Stomach (tissue), 8 donors: ENCODE measurements at regions not wholly inside any gene's neighbourhood (a gene's known extent, or its start where the extent isn't known, plus 50 kb on each side); places are given as distances from the start of the nearest gene placed in this dataset.
A peak's percentile ranks its signal among the peaks of the same experiment; 100 is the strongest.

ENCODE experiments used
- DNase-seq, 2 donors: peaks; one replicate each; pipeline versions ENCODE4 v3.0.0 to v3.0.0-alpha.2; 2013 to 2019
- H3K27ac ChIP-seq, 5 donors: fragments of 200-600 bp in 4 of 5; sonication (generic) in 4 of 5; one replicate each; pipeline ENCODE4 v1.5.1; 2013 to 2019; ENCODE audit warnings: mild to moderate bottlenecking in 1 of 5, moderate library complexity in 1 of 5
- H3K27me3 ChIP-seq, 3 donors: fragments of 200-600 bp; sonication (generic); one replicate each; pipeline ENCODE4 v1.5.1; 2017 to 2019; ENCODE audit warnings: mixed run types in 1 of 3
- H3K36me3 ChIP-seq, 4 donors: fragments of 200-600 bp; sonication (generic); 1 replicate in 3 of 4; 2 replicates in 1 of 4; pipeline ENCODE4 v1.5.1; 2016 to 2019
- H3K4me1 ChIP-seq, 4 donors: fragments of 200-600 bp; sonication (generic); one replicate each; pipeline ENCODE4 v1.5.1; 2016 to 2019
- H3K4me3 ChIP-seq, 4 donors: fragments of 200-600 bp; sonication (generic) in 3 of 4; one replicate each; pipeline ENCODE4 v1.5.1; 2016 to 2019; ENCODE audit warnings: mild to moderate bottlenecking in 1 of 4
- H3K9me3 ChIP-seq, 4 donors: fragments of 200-600 bp; sonication (generic); one replicate each; pipeline ENCODE4 v1.5.1; 2016 to 2019
- EP300 ChIP-seq: sonication (generic); formaldehyde crosslinking; IDR thresholded peaks from one replicate; pipeline ENCODE4 v1.6.1; 2017; ENCODE audit warnings: antibody characterized with exemption
- POLR2A ChIP-seq, 4 donors: fragments of 450-650 bp; IDR thresholded peaks; one replicate each; pipeline ENCODE4 v1.6.1; 2016; ENCODE audit warnings: antibody characterized with exemption in 4 of 4, control low read depth in 2 of 4, mild to moderate bottlenecking in 1 of 4, moderate library complexity in 1 of 4
- POLR2AphosphoS5 ChIP-seq, 3 donors: sonication (generic); formaldehyde crosslinking; IDR thresholded peaks; one replicate each; pipeline ENCODE4 v1.6.1; 2016; ENCODE audit warnings: antibody characterized with exemption in 3 of 3
- WGBS, 5 donors: extraction: QIAGEN DNeasy Blood & Tissue Kit in 3 of 5; methylation state at CpG; one replicate each; pipeline versions ENCODE4 v1.1.5 to v1.1.7; 2013 to 2018; 5-methylcytosine and 5-hydroxymethylcytosine counted together
- intact Hi-C: fragments of 100-400 bp; cut with DNase I; formaldehyde crosslinking; loops from one replicate; pipeline ENCODE4 v1.15.1; 2023; ENCODE audit warnings: low total_unique reads
- TF ChIP-seq, protein P1 (sequence below), 7 experiments: fragments of 450-650 bp in 4 of 7; fragments of 200-600 bp in 3 of 7; sonication (generic) in 3 of 7; IDR thresholded peaks; one replicate each; pipeline ENCODE4 v1.5.1; 2016 to 2019; ENCODE audit warnings: antibody characterized with exemption in 7 of 7, control low read depth in 2 of 7, mild to moderate bottlenecking in 1 of 7
- donor health status: healthy with polysubstance abuse.
- donor health status: Bipolar disorder and iron deficiency.
- donor health status: healthy.

DNA sequence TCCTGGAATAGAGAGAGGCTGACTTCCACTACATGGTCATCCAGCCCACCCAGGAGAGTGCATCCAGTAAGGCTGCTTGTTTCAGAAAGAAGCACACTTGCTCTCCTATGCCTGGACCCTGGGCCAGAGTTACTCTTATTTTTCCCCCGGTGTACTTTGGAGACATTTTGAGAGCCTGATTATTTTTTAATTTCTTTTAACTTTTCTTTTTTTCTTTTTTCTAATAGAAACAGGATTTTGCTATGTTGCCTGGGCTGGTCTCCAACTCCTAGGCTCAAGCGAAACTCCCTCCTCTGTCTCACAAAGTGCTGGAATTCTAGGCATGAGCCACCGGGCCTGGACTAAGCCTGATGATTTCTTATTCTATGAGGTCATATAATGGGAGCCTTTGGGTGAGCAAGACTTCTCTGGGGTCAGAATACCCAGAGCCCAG, 62.2 kb downstream of the RPL37A start:
- no peaks in the 10 kb centered on the region for H3K36me3 ChIP-seq
- H3K4me3 ChIP-seq = no peak overlapping the region
- intact Hi-C loops = no loop called here
- TF ChIP-seq EP300 (no peak), POLR2A (IDR thresholded peaks at IDR 0.05) (no peak), POLR2AphosphoS5 (IDR thresholded peaks at IDR 0.05) (no peak)
- TF ChIP-seq, protein P1, sequence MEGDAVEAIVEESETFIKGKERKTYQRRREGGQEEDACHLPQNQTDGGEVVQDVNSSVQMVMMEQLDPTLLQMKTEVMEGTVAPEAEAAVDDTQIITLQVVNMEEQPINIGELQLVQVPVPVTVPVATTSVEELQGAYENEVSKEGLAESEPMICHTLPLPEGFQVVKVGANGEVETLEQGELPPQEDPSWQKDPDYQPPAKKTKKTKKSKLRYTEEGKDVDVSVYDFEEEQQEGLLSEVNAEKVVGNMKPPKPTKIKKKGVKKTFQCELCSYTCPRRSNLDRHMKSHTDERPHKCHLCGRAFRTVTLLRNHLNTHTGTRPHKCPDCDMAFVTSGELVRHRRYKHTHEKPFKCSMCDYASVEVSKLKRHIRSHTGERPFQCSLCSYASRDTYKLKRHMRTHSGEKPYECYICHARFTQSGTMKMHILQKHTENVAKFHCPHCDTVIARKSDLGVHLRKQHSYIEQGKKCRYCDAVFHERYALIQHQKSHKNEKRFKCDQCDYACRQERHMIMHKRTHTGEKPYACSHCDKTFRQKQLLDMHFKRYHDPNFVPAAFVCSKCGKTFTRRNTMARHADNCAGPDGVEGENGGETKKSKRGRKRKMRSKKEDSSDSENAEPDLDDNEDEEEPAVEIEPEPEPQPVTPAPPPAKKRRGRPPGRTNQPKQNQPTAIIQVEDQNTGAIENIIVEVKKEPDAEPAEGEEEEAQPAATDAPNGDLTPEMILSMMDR (IDR thresholded peaks at IDR 0.05) = no peak
- H3K27ac ChIP-seq = peak overlapping the region in 4 of 5 donors; percentile 39 to 74 (median 58)
- H3K9me3 ChIP-seq = no peaks in the 10 kb centered on the region
- DNase-seq = peak in 1 of 2 donors; percentile 80
- H3K4me1 ChIP-seq = peaks cover 0 to 26% (median 6%) of the 10 kb centered on the region in 4 donors
- no peaks in the 10 kb centered on the region for H3K27me3 ChIP-seq
- 41 to 63% (median 50%) methylated on average over 3 of the region's 3 CpGs for WGBS, 5 donors

DNA sequence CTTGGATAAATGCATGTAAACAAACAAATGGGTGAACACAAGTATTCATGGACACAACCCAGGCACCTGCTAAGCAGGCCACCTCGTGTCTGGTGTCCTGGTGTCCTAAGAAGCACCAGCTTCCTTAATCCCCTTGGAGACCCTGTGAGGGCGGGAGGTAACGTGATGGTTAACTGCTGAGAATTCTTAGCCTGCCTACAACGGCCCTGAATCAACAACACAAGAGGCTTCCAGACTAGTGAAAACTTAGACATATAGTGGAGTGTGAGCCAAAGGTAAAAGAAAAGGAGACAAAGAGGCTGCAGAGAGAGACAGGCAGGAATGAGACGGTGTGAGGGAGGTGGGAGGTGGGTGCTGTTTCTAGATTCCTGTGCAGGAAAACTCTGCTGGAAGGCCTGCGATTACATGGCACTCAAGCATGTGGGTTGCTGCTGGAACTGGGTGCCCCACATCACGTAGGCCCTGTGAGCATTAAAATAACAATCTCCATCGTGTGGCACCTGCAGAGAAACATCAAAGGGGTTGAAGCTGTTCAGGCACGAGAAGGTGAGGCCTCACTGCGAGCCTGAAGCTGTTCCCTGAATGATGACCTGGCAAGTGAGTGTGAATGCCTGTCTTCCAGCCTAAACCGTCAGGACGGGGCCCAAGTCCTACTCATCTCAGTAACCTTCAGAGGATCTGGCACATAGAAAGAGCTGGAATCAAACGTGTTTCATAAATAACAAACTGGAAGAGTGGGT, 64.2 kb downstream of the RPL37A start:
- no peak overlapping the region for H3K4me3 ChIP-seq
- WGBS, 5 donors = 72 to 84% (median 77%) methylated on average over 13 of the region's 13 CpGs
- no peaks in the 10 kb centered on the region for H3K36me3 ChIP-seq
- DNase-seq = no peak
- peaks cover 0 to 26% (median 6%) of the 10 kb centered on the region in 4 donors for H3K4me1 ChIP-seq
- no peaks in the 10 kb centered on the region for H3K27me3 ChIP-seq
- no peak overlapping the region for H3K27ac ChIP-seq
- H3K9me3 ChIP-seq = no peaks in the 10 kb centered on the region
- intact Hi-C loops = no loop called here
- TF ChIP-seq EP300 (no peak), POLR2AphosphoS5 (IDR thresholded peaks at IDR 0.05) (no peak), POLR2A (IDR thresholded peaks at IDR 0.05) (no peak)
- TF ChIP-seq, protein P1 (IDR thresholded peaks at IDR 0.05) = no peak

DNA sequence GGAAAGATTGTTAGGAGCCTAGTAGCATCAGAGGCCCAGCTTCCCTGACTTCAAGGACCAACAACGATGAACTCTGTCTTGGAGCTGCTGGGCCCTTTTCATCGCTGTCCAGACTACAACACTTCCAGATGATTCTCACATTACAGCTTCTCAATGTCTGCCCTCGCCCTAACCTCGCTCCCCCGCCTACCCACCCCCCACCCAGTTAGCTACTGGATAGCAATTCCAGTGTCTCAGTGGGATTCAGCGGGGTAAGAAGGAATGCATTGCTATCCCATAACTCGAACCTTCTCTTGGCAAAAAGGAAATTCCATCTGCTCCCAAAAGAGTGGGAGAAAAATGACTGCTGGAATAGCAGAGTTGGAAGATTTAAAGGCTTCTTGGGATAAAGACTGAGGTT, 65.0 kb downstream of the RPL37A start:
- H3K9me3 ChIP-seq = no peaks in the 10 kb centered on the region
- H3K27ac ChIP-seq = no peak overlapping the region
- H3K4me3 ChIP-seq = no peak overlapping the region
- H3K4me1 ChIP-seq = peaks cover 0 to 26% (median 6%) of the 10 kb centered on the region in 4 donors
- TF ChIP-seq EP300 = no peak
- no peak for TF ChIP-seq POLR2A (IDR thresholded peaks at IDR 0.05)
- TF ChIP-seq POLR2AphosphoS5 (IDR thresholded peaks at IDR 0.05) = no peak
- TF ChIP-seq, protein P1 (IDR thresholded peaks at IDR 0.05) = no peak
- H3K36me3 ChIP-seq = no peaks in the 10 kb centered on the region
- 88 to 92% (median 91%) methylated on average over 7 of the region's 7 CpGs for WGBS, 5 donors
- DNase-seq = no peak
- no peaks in the 10 kb centered on the region for H3K27me3 ChIP-seq
- intact Hi-C loops = no loop called here

DNA sequence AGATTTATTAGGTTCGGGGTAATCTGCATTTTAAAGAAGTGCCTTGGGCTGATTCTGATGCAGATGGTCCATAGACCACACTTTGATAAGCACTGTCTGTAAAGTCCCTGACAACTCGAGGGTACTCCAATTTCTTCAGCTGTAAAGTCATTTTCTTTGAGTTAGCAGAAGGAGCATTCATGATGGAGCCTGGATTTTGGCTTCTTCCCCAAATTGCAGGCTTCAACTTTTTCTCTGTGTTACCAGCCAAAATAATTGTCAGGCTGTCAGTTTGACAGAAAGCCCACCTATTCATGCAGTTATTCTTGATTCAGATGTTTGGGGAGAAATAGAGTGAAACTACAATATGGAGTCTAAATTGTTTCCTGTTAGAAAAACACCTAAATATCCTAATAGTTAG, 66.0 kb downstream of the RPL37A start:
- DNase-seq = no peak
- no peak for TF ChIP-seq POLR2A (IDR thresholded peaks at IDR 0.05)
- TF ChIP-seq EP300 = no peak
- TF ChIP-seq, protein P1 (IDR thresholded peaks at IDR 0.05) = no peak
- TF ChIP-seq POLR2AphosphoS5 (IDR thresholded peaks at IDR 0.05) = no peak
- WGBS, 5 donors = 72 to 89% (median 78%) methylated on average over 2 of the region's 2 CpGs
- Histone ChIP-seq H3K9me3 (no peaks in the 10 kb centered on the region), H3K4me3 (no peak overlapping the region), H3K27me3 (no peaks in the 10 kb centered on the region), H3K27ac (no peak overlapping the region), H3K36me3 (no peaks in the 10 kb centered on the region), H3K4me1 (peaks cover 0 to 23% (median 6%) of the 10 kb centered on the region in 4 donors)
- intact Hi-C loops = no loop called here
